Adrenal gland (tissue), 5 donors: ENCODE measurements at regions not wholly inside any gene's neighbourhood (a gene's known extent, or its start where the extent isn't known, plus 50 kb on each side); places are given as distances from the start of the nearest gene placed in this dataset.

Experiments used
- CTCF ChIP-seq, 6 experiments: fragments of 450-650 bp in 4 of 6; fragments of 200-600 bp in 2 of 6; sonication (generic) in 1 of 6; IDR thresholded peaks; 1 replicate in 5 of 6; 2 replicates in 1 of 6; pipeline versions ENCODE4 v1.5.1 to v1.8.0; 2016 to 2021; ENCODE audit warnings: antibody characterized with exemption in 6 of 6, mild to moderate bottlenecking in 2 of 6, moderate library complexity in 1 of 6
- POLR2A ChIP-seq, 2 donors: fragments of 450-650 bp; IDR thresholded peaks; one replicate each; pipeline ENCODE4 v1.6.1; 2017; ENCODE audit warnings: antibody characterized with exemption in 2 of 2, mild to moderate bottlenecking in 2 of 2, moderate library complexity in 1 of 2
- donor health status: DM: no; HTN: no; CAD: no.

GRCh38 chr10:4483811-4484210 is 342.2 kb upstream of the AKR1E2 start:
- TF ChIP-seq CTCF (IDR thresholded peaks at IDR 0.05) = no peak
- no peak for TF ChIP-seq POLR2A (IDR thresholded peaks at IDR 0.05)
